ENCODE measurements at regions not wholly inside any gene's neighbourhood (a gene's known extent, or its start where the extent isn't known, plus 50 kb on each side); places are given as distances from the start of the nearest gene placed in this dataset.

DNA sequence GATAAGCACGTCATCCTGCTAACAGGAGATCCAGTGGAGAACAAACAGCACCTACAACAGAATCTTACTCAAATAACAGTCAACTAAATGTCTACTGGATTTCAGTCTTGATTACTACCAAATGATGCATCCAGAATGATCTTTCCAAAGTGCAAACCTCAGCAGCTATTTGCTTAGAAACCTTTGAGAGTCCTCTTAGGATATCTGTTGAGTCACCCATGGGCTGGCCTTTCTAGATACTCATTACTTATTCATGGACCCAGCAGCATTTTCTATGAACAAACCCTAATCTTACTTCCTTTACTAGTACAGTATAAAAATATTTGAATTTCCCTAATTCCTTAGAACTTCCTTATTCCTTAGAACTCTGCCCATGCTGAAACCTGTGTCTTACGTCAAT, 118.5 kb upstream of the PABPC4L start:
- no peak for TF ChIP-seq CTCF (IDR thresholded peaks at IDR 0.05)
- no peak for TF ChIP-seq POLR2AphosphoS5 (IDR thresholded peaks at IDR 0.05)

Measured in suprapubic skin (tissue), 3 donors.